Endodermal cell (in vitro differentiated cells): ENCODE measurements at regions not wholly inside any gene's neighbourhood (a gene's known extent, or its start where the extent isn't known, plus 50 kb on each side); places are given as distances from the start of the nearest gene placed in this dataset.

Experiments used
- DNase-seq: peaks from one replicate; pipeline ENCODE4 v3.0.0-alpha.2; 2017
- H3K27ac ChIP-seq: 2 replicates; pipeline ENCODE4 v1.5.1; 2013; ENCODE audit warnings: mild to moderate bottlenecking, low read depth, low read length, moderate library complexity
- H3K27me3 ChIP-seq: 2 replicates; pipeline ENCODE4 v1.6.1; 2013; ENCODE audit warnings: mild to moderate bottlenecking, low read length, moderate library complexity; ENCODE audit not compliant: insufficient read depth, control insufficient read depth, poor library complexity, severe bottlenecking
- H3K36me3 ChIP-seq: 2 replicates; pipeline ENCODE4 v1.7.0; 2013; ENCODE audit warnings: mild to moderate bottlenecking, low read length, moderate library complexity; ENCODE audit not compliant: control insufficient read depth, insufficient read depth
- H3K4me1 ChIP-seq: one replicate; pipeline ENCODE4 v1.7.0; 2013; ENCODE audit warnings: low read length; ENCODE audit not compliant: control insufficient read depth, insufficient read depth
- H3K4me3 ChIP-seq: 2 replicates; pipeline ENCODE4 v1.5.1; 2013; ENCODE audit warnings: mild to moderate bottlenecking, low read length, moderate library complexity
- H3K9ac ChIP-seq: 2 replicates; pipeline ENCODE4 v1.6.1; 2013; ENCODE audit warnings: mild to moderate bottlenecking, low read length, moderate library complexity; ENCODE audit not compliant: poor library complexity, severe bottlenecking; ENCODE audit errors: extremely low read depth
- H3K9me3 ChIP-seq: 2 replicates; pipeline ENCODE4 v1.6.1; 2013; ENCODE audit warnings: mild to moderate bottlenecking, low read length, moderate library complexity; ENCODE audit not compliant: control insufficient read depth
- H3K27ac Mint-ChIP-seq: 2 replicates; pipeline ENCODE4 v1.8.0; 2020; ENCODE audit warnings: mixed read lengths
- H3K27me3 Mint-ChIP-seq: 2 replicates; pipeline ENCODE4 v1.8.0; 2021; ENCODE audit warnings: mild to moderate bottlenecking, mixed read lengths; ENCODE audit not compliant: insufficient read depth
- H3K36me3 Mint-ChIP-seq: 2 replicates; pipeline ENCODE4 v1.8.0; 2020; ENCODE audit warnings: low read depth, mixed read lengths
- H3K4me1 Mint-ChIP-seq: 2 replicates; pipeline ENCODE4 v1.8.0; 2020; ENCODE audit warnings: mixed read lengths
- H3K4me3 Mint-ChIP-seq: 2 replicates; pipeline ENCODE4 v1.8.0; 2020; ENCODE audit warnings: mild to moderate bottlenecking, moderate library complexity, mixed read lengths
- H3K9me3 Mint-ChIP-seq: 2 replicates; pipeline ENCODE4 v1.8.0; 2020; ENCODE audit warnings: mild to moderate bottlenecking, mixed read lengths
- WGBS, 2 experiments: methylation state at CpG; one replicate each; pipeline versions ENCODE4 v1.1.5 to v1.1.7; 2013; ENCODE audit warnings: missing lambda C conversion rate in 2 of 2, mixed read lengths in 1 of 2; ENCODE audit not compliant: insufficient coverage in 1 of 2, insufficient read length in 1 of 2; 5-methylcytosine and 5-hydroxymethylcytosine counted together
- TF ChIP-seq, protein P1 (sequence below): fragments of 200-600 bp; sonication (generic); conservative IDR thresholded peaks from 2 replicates; pipeline ENCODE4 v1.5.0; 2021; ENCODE audit warnings: antibody characterized with exemption, mild to moderate bottlenecking

DNA sequence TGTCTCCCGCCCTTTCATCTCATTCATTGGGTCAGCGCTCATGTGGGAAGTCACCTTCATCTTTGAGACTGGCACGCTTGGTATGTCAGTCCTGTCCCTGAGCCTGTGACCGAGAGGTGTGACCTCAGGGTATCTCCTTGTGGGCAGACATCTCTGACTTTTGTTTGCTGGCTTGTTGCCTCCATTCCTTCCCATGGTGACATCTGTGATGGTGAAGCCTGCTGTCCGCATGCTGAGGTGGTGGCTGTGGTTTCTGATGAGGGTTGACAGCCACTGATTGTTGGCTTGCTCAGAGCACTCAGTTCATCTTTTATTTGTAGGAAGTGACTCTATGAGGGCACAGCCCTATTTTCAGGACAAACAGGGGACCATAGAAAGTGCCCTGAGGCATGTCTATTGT is 139.2 kb downstream of the SLC4A3 start:
- no peaks in the 10 kb centered on the region for H3K36me3 Mint-ChIP-seq
- Histone ChIP-seq H3K36me3 (no peaks in the 10 kb centered on the region), H3K27ac (peak overlapping the region; percentile 68), H3K27me3 (no peaks in the 10 kb centered on the region), H3K4me1 (no peaks in the 10 kb centered on the region), H3K9ac (no peak overlapping the region), H3K4me3 (no peak overlapping the region), H3K9me3 (no peaks in the 10 kb centered on the region)
- peaks cover 5% of the 10 kb centered on the region for H3K9me3 Mint-ChIP-seq
- H3K4me1 Mint-ChIP-seq = no peaks in the 10 kb centered on the region
- DNase-seq = no peak
- peaks cover 2% of the 10 kb centered on the region for H3K27me3 Mint-ChIP-seq
- 87 to 91% methylated on average over 5 of the region's 5 CpGs for WGBS, 2 experiments
- H3K4me3 Mint-ChIP-seq = no peak overlapping the region
- TF ChIP-seq, protein P1, sequence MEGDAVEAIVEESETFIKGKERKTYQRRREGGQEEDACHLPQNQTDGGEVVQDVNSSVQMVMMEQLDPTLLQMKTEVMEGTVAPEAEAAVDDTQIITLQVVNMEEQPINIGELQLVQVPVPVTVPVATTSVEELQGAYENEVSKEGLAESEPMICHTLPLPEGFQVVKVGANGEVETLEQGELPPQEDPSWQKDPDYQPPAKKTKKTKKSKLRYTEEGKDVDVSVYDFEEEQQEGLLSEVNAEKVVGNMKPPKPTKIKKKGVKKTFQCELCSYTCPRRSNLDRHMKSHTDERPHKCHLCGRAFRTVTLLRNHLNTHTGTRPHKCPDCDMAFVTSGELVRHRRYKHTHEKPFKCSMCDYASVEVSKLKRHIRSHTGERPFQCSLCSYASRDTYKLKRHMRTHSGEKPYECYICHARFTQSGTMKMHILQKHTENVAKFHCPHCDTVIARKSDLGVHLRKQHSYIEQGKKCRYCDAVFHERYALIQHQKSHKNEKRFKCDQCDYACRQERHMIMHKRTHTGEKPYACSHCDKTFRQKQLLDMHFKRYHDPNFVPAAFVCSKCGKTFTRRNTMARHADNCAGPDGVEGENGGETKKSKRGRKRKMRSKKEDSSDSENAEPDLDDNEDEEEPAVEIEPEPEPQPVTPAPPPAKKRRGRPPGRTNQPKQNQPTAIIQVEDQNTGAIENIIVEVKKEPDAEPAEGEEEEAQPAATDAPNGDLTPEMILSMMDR = no peak
- no peak overlapping the region for H3K27ac Mint-ChIP-seq

DNA sequence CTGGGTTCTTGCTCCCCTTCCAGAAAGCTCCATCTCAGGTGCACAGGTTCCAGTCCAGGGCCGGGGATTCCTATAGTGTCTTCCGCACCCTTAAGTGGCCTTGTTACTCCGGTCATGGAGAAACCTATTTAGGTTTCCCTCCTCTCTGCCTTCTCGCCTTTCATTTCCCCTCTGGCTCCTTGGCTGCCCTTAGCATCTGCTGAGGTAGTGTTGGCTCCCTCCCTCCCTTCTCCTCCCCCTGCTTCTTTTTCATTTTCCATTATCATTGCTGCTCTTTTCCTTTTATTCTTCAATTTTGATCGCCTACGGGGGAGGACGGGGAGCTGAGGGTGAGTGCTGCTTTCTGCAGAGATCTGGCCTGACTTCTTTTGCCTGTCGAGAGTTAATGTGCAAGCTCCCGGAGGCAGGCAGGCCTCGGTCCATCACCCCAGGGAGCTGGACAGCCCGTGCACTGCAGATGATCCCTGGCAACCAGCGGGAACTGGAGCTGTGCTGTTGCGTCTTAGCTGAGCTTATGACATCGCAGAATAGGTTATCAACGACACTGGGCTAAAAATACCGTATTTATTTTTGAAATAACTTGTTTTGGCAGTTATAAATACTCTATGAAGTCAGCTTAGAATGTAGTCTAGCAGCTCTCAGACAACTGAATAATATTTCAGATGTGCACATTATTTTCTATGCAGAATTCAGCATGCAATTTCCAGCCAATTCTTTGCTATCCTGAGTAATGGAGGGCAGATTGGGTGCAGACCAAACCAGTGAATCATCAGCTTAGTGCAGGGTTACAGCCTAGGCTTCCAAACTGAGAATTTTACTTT is 141.9 kb downstream of the SLC4A3 start:
- TF ChIP-seq, protein P1 = no peak
- H3K9ac ChIP-seq = no peak overlapping the region
- H3K4me1 Mint-ChIP-seq = no peaks in the 10 kb centered on the region
- peaks cover 5% of the 10 kb centered on the region for H3K9me3 Mint-ChIP-seq
- no peaks in the 10 kb centered on the region for H3K4me1 ChIP-seq
- DNase-seq = no peak
- peaks cover 2% of the 10 kb centered on the region for H3K27me3 Mint-ChIP-seq
- H3K27ac ChIP-seq = no peak overlapping the region
- no peak overlapping the region for H3K4me3 ChIP-seq
- H3K9me3 ChIP-seq = no peaks in the 10 kb centered on the region
- H3K27me3 ChIP-seq = no peaks in the 10 kb centered on the region
- H3K36me3 ChIP-seq = no peaks in the 10 kb centered on the region
- H3K36me3 Mint-ChIP-seq = no peaks in the 10 kb centered on the region
- H3K27ac Mint-ChIP-seq = no peak overlapping the region
- 85 to 88% methylated on average over 10 to 16 of the region's 16 CpGs for WGBS, 2 experiments
- no peak overlapping the region for H3K4me3 Mint-ChIP-seq

DNA sequence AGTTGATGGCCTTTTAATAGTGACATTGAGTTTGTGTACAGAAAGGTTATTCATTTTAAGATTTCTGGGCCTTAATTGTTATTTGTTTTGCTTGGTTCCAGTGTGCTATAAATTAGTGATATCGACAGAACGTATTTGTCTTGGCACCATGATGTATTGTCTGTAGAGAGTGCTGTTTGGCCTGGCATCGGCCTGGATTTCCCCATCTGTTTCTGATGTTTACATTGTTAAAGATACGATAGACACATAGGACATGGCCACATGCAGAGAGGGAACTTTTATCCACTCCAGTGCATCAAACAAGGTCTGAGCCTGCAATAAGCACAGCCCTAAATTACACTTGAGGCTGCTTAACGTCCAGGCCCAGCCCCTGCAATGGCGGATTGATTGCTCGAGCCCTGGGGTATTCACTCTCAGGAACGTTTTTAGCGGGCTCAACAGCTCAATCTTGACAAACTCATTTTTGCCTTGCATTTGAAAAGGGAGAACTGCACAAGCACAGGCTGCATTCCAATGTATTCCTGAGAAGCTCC is 144.7 kb downstream of the SLC4A3 start:
- Histone ChIP-seq H3K9me3 (no peaks in the 10 kb centered on the region), H3K4me3 (no peak overlapping the region), H3K9ac (no peak overlapping the region), H3K27me3 (no peaks in the 10 kb centered on the region), H3K27ac (no peak overlapping the region), H3K36me3 (no peaks in the 10 kb centered on the region), H3K4me1 (no peaks in the 10 kb centered on the region)
- WGBS, 2 experiments = 89 to 92% methylated on average over 7 to 9 of the region's 9 CpGs
- Mint-ChIP-seq H3K9me3 (peaks cover 5% of the 10 kb centered on the region), H3K27me3 (peaks cover 2% of the 10 kb centered on the region), H3K36me3 (no peaks in the 10 kb centered on the region), H3K4me1 (peaks cover 5% of the 10 kb centered on the region), H3K4me3 (no peak overlapping the region), H3K27ac (no peak overlapping the region)
- TF ChIP-seq, protein P1 = no peak
- no peak for DNase-seq
